ENCODE measurements at regions not wholly inside any gene's neighbourhood (a gene's known extent, or its start where the extent isn't known, plus 50 kb on each side); places are given as distances from the start of the nearest gene placed in this dataset.

- TF ChIP-seq CTCF (IDR thresholded peaks at IDR 0.05) (no peak), POLR2A (IDR thresholded peaks at IDR 0.05) (no peak)
Measured at GRCh38 chr12:83800022-83800421, 1112.6 kb downstream of the SLC6A15 start.

Data from adrenal gland (tissue), 5 donors.